ENCODE measurements at regions not wholly inside any gene's neighbourhood (a gene's known extent, or its start where the extent isn't known, plus 50 kb on each side); places are given as distances from the start of the nearest gene placed in this dataset.

- TF ChIP-seq EZH2 (IDR thresholded peaks at IDR 0.05) (no peak), CTCF (IDR thresholded peaks at IDR 0.05) (no peak)
Observed at GRCh38 chr5:82812575-82812974, 264.6 kb downstream of the TMEM167A start.
